Esophagus squamous epithelium (tissue), 5 donors: ENCODE measurements at regions not wholly inside any gene's neighbourhood (a gene's known extent, or its start where the extent isn't known, plus 50 kb on each side); places are given as distances from the start of the nearest gene placed in this dataset.

Experiments used
- DNase-seq: peaks from one replicate; lab custom pipeline; 2025; lab: John Stamatoyannopoulos, UW
- H3K27ac ChIP-seq, 4 donors: fragments of 200-600 bp; sonication (generic); one replicate each; pipeline ENCODE4 v1.5.1; 2016 to 2019; ENCODE audit warnings: mild to moderate bottlenecking in 1 of 4
- H3K27me3 ChIP-seq, 4 donors: fragments of 200-600 bp; sonication (generic); 1 replicate in 3 of 4; 2 replicates in 1 of 4; pipeline versions ENCODE4 v1.5.1 to v1.6.0; 2017 to 2021; ENCODE audit warnings: antibody characterized with exemption in 1 of 4
- H3K36me3 ChIP-seq, 3 donors: fragments of 200-600 bp; sonication (generic); one replicate each; pipeline ENCODE4 v1.5.1; 2016 to 2019
- H3K4me1 ChIP-seq, 3 donors: fragments of 200-600 bp; sonication (generic); one replicate each; pipeline ENCODE4 v1.5.1; 2017 to 2019
- H3K4me3 ChIP-seq, 4 donors: fragments of 200-600 bp; sonication (generic); 1 replicate in 3 of 4; 2 replicates in 1 of 4; pipeline ENCODE4 v1.5.1; 2016 to 2019; ENCODE audit warnings: mild to moderate bottlenecking in 2 of 4, moderate library complexity in 1 of 4
- H3K9me3 ChIP-seq, 3 donors: fragments of 200-600 bp; sonication (generic); one replicate each; pipeline ENCODE4 v1.5.1; 2016 to 2019
- POLR2A ChIP-seq, 4 donors: fragments of 450-650 bp; IDR thresholded peaks; one replicate each; pipeline ENCODE4 v1.6.1; 2017; ENCODE audit warnings: antibody characterized with exemption in 4 of 4, mild to moderate bottlenecking in 4 of 4, moderate library complexity in 3 of 4
- WGBS, 2 donors: methylation state at CpG; one replicate each; pipeline ENCODE4 v1.1.5; 2018; 5-methylcytosine and 5-hydroxymethylcytosine counted together
- intact Hi-C: fragments of 100-400 bp; cut with DNase I; formaldehyde crosslinking; loops from one replicate; pipeline ENCODE4 v1.15.0; 2022
- TF ChIP-seq, protein P1 (sequence below), 6 experiments: fragments of 450-650 bp in 4 of 6; fragments of 200-600 bp in 2 of 6; sonication (generic) in 2 of 6; IDR thresholded peaks; one replicate each; pipeline ENCODE4 v1.5.1; 2016 to 2019; ENCODE audit warnings: antibody characterized with exemption in 6 of 6, mild to moderate bottlenecking in 4 of 6, moderate library complexity in 4 of 6
- donor health status: DM: yes; HTN: yes; CAD: no.

DNA sequence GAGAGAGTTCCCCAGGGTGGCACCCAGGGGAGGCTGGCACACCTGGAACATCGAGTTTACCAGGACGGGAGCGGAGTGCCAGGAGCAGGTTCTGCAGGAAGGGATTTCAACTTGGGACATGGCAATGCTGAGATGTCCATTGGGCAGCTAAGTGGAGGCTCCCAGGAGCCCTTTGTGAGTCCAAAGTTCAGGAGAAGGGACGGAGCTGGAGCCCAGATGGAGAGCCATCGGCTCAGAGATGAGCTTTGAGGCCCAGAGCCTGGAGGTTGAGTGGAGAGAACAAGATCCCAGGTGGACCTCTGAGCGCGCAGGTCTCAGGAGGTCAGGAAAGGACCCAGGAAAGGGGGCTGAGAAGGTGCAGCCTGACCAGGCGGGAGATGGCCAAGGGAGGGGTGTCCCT, 67.5 kb upstream of the AFDN start:
- TF ChIP-seq POLR2A (IDR thresholded peaks at IDR 0.05), result no peak
- TF ChIP-seq, protein P1, sequence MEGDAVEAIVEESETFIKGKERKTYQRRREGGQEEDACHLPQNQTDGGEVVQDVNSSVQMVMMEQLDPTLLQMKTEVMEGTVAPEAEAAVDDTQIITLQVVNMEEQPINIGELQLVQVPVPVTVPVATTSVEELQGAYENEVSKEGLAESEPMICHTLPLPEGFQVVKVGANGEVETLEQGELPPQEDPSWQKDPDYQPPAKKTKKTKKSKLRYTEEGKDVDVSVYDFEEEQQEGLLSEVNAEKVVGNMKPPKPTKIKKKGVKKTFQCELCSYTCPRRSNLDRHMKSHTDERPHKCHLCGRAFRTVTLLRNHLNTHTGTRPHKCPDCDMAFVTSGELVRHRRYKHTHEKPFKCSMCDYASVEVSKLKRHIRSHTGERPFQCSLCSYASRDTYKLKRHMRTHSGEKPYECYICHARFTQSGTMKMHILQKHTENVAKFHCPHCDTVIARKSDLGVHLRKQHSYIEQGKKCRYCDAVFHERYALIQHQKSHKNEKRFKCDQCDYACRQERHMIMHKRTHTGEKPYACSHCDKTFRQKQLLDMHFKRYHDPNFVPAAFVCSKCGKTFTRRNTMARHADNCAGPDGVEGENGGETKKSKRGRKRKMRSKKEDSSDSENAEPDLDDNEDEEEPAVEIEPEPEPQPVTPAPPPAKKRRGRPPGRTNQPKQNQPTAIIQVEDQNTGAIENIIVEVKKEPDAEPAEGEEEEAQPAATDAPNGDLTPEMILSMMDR (IDR thresholded peaks at IDR 0.05), result no peak
- 89 to 97% methylated on average over 6 to 8 of the region's 8 CpGs for WGBS, 2 donors
- intact Hi-C loops, result no loop called here
- Histone ChIP-seq H3K4me1 (peaks cover 0 to 16% (median 10%) of the 10 kb centered on the region in 3 donors), H3K4me3 (no peak overlapping the region), H3K9me3 (no peaks in the 10 kb centered on the region), H3K27ac (no peak overlapping the region), H3K36me3 (no peaks in the 10 kb centered on the region), H3K27me3 (no peaks in the 10 kb centered on the region)
- no peak for DNase-seq

DNA sequence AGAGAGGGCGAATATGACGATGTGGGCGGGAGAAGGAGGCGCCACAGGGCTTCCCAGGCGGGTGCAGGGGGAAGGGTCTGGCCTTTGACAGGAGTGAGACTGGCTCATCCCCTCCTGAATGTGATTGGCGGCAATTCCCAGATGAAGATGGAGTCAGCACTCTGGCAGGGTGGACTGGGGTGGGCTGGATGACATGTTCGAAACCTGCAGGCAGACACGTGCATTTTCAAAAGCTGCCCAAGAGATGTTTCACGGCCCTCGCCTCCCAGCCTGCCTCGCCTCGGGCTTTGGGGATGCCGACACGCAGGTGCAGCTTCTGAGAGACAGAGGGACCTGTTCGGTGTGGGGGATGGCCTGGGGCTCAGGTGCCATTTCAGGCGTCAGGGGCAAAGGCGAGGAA, 66.8 kb upstream of the AFDN start:
- H3K4me3 ChIP-seq, result no peak overlapping the region
- no peaks in the 10 kb centered on the region for H3K36me3 ChIP-seq
- H3K4me1 ChIP-seq, result peaks cover 0 to 16% (median 10%) of the 10 kb centered on the region in 3 donors
- no peak for DNase-seq
- H3K27me3 ChIP-seq, result no peaks in the 10 kb centered on the region
- 85 to 91% methylated on average over 14 to 16 of the region's 17 CpGs for WGBS, 2 donors
- H3K27ac ChIP-seq, result no peak overlapping the region
- TF ChIP-seq, protein P1 (IDR thresholded peaks at IDR 0.05), result no peak
- no peak for TF ChIP-seq POLR2A (IDR thresholded peaks at IDR 0.05)
- intact Hi-C loops, result no loop called here
- no peaks in the 10 kb centered on the region for H3K9me3 ChIP-seq

DNA sequence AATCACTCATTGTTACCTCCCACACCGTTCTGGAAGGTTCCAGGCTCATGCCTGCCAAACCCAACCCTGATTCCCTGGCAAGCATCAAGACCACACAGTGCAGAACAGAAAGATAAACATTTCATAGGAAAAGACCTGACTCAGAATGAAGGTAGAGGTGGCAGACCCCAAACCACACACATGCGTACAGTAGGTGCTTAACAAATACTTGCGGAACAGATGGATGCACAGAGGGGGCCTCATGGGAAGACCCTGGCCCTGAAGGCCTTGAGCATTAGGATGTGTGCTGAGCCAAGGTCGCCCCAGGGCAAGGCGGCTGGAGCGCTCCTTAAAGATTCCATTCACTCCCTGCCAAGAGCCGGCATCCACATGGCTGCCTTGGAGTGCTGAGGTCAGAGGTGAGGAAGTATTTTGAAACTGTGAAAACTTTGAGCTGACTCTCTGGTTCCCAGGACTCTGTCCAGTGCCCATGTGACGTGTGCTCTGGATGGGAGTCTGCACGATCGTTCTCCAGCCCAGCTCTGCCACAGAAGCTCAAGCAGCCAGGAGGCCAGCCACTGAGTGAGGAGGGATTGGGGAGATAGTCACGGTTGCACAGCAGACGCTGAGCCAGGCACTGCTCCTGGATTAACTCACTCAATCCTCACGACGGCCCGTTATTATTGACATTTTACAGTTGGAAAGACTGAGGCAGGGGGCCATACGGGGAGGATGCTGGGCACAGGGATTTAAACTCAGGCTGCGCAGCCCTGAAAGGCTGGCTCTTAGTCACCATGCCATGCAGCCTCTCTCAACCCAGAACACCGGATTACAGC, 65.5 kb upstream of the AFDN start:
- TF ChIP-seq POLR2A (IDR thresholded peaks at IDR 0.05), result no peak
- TF ChIP-seq, protein P1 (IDR thresholded peaks at IDR 0.05), result no peak
- peak overlapping the region in 1 of 4 donors; percentile 55 for H3K27ac ChIP-seq
- H3K9me3 ChIP-seq, result no peaks in the 10 kb centered on the region
- WGBS, 2 donors, result 40 to 54% methylated on average over 6 to 10 of the region's 18 CpGs
- intact Hi-C loops, result no loop called here
- H3K27me3 ChIP-seq, result peaks cover 0 to 10% (median 0%) of the 10 kb centered on the region in 4 donors
- DNase-seq, result no peak
- no peaks in the 10 kb centered on the region for H3K36me3 ChIP-seq
- H3K4me1 ChIP-seq, result peaks cover 0 to 16% (median 10%) of the 10 kb centered on the region in 3 donors
- H3K4me3 ChIP-seq, result no peak overlapping the region

- Histone ChIP-seq H3K27ac (peak overlapping the region in 1 of 4 donors; percentile 55), H3K27me3 (peaks cover 0 to 12% (median 0%) of the 10 kb centered on the region in 4 donors), H3K36me3 (no peaks in the 10 kb centered on the region), H3K4me3 (no peak overlapping the region), H3K4me1 (peaks cover 0 to 16% (median 10%) of the 10 kb centered on the region in 3 donors), H3K9me3 (no peaks in the 10 kb centered on the region)
- no peak for TF ChIP-seq POLR2A (IDR thresholded peaks at IDR 0.05)
- TF ChIP-seq, protein P1 (IDR thresholded peaks at IDR 0.05), result no peak
- DNase-seq, result no peak
- 77 to 81% methylated on average over 7 of the region's 7 CpGs for WGBS, 2 donors
- intact Hi-C loops, result no loop called here
Observed at GRCh38 chr6:167761794-167762258, 64.9 kb upstream of the AFDN start.

DNA sequence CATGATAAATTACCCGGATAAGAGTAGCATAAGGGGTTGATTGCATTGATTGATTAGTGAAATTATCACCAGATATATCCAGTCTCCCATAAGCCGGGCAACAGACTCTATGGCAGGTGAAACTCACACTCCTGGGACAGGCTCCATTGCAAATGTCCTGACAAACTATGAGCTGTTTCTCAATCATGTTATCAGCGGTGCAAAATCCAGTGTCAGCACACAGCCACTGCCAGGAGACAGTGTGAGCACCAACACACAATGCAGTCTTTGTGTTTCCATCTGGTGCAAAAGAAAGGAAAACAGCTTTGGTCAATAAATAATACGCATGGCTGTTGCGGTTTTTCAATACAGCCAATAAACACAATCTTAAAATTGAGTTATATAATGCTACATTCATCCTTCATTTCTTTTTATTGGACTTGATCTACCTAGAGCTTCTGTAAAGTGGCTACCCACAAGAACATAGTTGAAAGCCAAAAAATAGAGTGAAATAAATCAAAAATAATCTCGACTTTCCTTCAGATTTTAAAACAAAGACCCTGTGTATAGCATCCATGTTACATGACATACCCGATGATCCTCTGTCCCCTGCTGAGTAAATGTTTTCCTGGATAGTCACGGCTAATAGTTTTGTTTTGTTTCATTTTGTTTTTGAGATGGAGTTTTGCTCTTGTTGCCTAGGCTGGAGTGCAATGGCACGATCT, 64.3 kb upstream of the AFDN start:
- TF ChIP-seq POLR2A (IDR thresholded peaks at IDR 0.05), result no peak
- TF ChIP-seq, protein P1 (IDR thresholded peaks at IDR 0.05), result no peak
- H3K27ac ChIP-seq, result no peak overlapping the region

More for the DNA sequence above, 64.3 kb upstream of the AFDN start:
- Histone ChIP-seq H3K4me3 (no peak overlapping the region), H3K27me3 (peaks cover 0 to 18% (median 0%) of the 10 kb centered on the region in 4 donors), H3K36me3 (no peaks in the 10 kb centered on the region), H3K9me3 (no peaks in the 10 kb centered on the region), H3K4me1 (peaks cover 0 to 16% (median 10%) of the 10 kb centered on the region in 3 donors)
- intact Hi-C loops, result no loop called here
- DNase-seq, result no peak
- 87% methylated on average over 9 of the region's 9 CpGs for WGBS, 2 donors
